ENCODE measurements at regions not wholly inside any gene's neighbourhood (a gene's known extent, or its start where the extent isn't known, plus 50 kb on each side); places are given as distances from the start of the nearest gene placed in this dataset.

DNA sequence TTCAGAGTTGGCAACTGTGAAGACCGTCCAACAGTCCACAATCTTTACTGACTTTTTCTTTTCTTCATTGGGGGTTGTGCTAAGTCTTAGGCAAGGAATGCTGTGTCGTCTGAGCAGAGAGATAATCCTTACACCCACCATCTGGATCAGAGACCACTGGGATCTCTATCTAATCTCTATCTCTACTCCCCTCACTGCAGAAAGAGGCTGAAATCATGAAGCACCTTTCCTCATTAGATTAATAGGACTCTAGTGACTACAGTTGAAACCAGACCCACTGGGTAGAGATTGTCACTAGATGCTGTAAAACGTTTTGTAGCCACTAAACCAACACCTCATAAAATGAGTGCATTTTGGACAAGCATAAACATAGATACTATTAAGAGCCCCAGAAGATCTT is 387.4 kb upstream of the CELF2 start:
- dilution Hi-C loops (cut with MboI; ENCODE audit: extremely low pct_ligation_motif_present, low sequenced_read_pairs), result no loop called here
- Histone ChIP-seq H3K27me3 (ENCODE audit: control insufficient read depth in 2 of 2, insufficient read depth in 2 of 2, low read length in 2 of 2) (peaks cover 2 to 3% of the 10 kb centered on the region in 2 experiments), H3K9ac (replicated peaks; ENCODE audit: extremely low read depth, insufficient read depth, low read length) (no peak overlapping the region), H4K20me1 (replicated peaks; ENCODE audit: control insufficient read depth, extremely low read depth, insufficient read depth, low read length) (no peaks in the 10 kb centered on the region), H3K4me3 (replicated peaks in 1 of 3; ENCODE audit: insufficient read depth in 1 of 3, low read depth in 1 of 3, low read length in 3 of 3) (no peak overlapping the region), H3K79me2 (ENCODE audit: control insufficient read depth, insufficient read depth, low read length) (no peaks in the 10 kb centered on the region), H2AFZ (ENCODE audit: low read depth, low read length) (no peak overlapping the region), H3K27ac (ENCODE audit: insufficient read depth, low read depth, low read length) (no peak overlapping the region), H3K9me3 (replicated peaks; ENCODE audit: control insufficient read depth, insufficient read depth, low read length) (no peaks in the 10 kb centered on the region), H3K36me3 (ENCODE audit: control insufficient read depth in 2 of 2, extremely low read depth in 1 of 2, insufficient read depth in 2 of 2, low read length in 2 of 2) (no peaks in the 10 kb centered on the region), H3K9me1 (replicated peaks; ENCODE audit: control insufficient read depth, extremely low read depth, insufficient read depth, low read length) (no peaks in the 10 kb centered on the region), H3K4me1 (ENCODE audit: control insufficient read depth, extremely low read depth, insufficient read depth, low read length) (no peaks in the 10 kb centered on the region), H3K4me2 (ENCODE audit: insufficient read depth, low read length) (no peak overlapping the region)
- FAIRE-seq (no peak), DNase-seq (ENCODE audit: low read depth, low spot score) (no peak)
- BruUV-seq (replicated peaks), result no TSS peak
- ChIA-PET POLR2A (interaction anchor here (0.6 kb wide), 1 partner anchor 243 kb away, joined by 3 read pairs; no protein-coding TSS in a partner anchor), CTCF (interaction anchor here (0.6 kb wide), 1 partner anchor 140 kb away, joined by 3 read pairs; no protein-coding TSS in a partner anchor)
- TF ChIP-seq POLR2A (IDR thresholded peaks at IDR 0.05; ENCODE audit: low read depth, low read length), result no peak
- no peak for TF ChIP-seq EZH2 (IDR thresholded peaks at IDR 0.05; ENCODE audit: borderline replicate concordance, low read depth, low read length, severe bottlenecking)
- TF ChIP-seq JUN (IDR thresholded peaks at IDR 0.05; ENCODE audit: borderline replicate concordance, insufficient read depth, insufficient read length, low read depth), result no peak
- no peak for TF ChIP-seq FOS (IDR thresholded peaks at IDR 0.05; ENCODE audit: borderline replicate concordance, insufficient read depth, low read length)
- no peak for TF ChIP-seq GATA2 (IDR thresholded peaks at IDR 0.05; ENCODE audit: insufficient read depth, insufficient read length, low read depth, low read length)
- intact Hi-C loops (cut with micrococcal nuclease), result no loop called here

DNA sequence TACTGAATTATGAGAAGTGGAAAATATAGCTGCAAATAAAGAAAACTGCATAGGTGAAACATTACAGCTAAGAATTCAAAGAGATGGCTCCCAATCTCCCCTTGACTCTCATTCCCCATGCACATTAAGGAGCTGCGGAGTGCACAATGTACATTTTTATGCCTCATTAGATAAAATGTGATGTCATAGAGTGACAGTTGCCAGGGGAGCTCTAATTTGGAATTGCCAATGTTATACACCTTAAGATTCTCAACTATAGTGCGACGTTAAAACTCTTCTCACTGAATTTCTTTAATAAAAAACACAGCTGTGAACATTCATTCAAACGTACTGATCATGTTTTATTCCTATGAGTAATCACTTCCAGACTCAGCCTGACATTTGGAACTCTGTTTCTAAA is 386.9 kb upstream of the CELF2 start:
- H4K20me1 ChIP-seq (replicated peaks; ENCODE audit: control insufficient read depth, extremely low read depth, insufficient read depth, low read length), result no peaks in the 10 kb centered on the region
- no peak overlapping the region for H3K9ac ChIP-seq (replicated peaks; ENCODE audit: extremely low read depth, insufficient read depth, low read length)
- no peaks in the 10 kb centered on the region for H3K4me1 ChIP-seq (ENCODE audit: control insufficient read depth, extremely low read depth, insufficient read depth, low read length)

More for the DNA sequence above, 386.9 kb upstream of the CELF2 start:
- FAIRE-seq (no peak), DNase-seq (ENCODE audit: low read depth, low spot score) (no peak)
- Histone ChIP-seq H3K9me3 (replicated peaks; ENCODE audit: control insufficient read depth, insufficient read depth, low read length) (no peaks in the 10 kb centered on the region), H3K9me1 (replicated peaks; ENCODE audit: control insufficient read depth, extremely low read depth, insufficient read depth, low read length) (no peaks in the 10 kb centered on the region), H3K4me3 (replicated peaks in 1 of 3; ENCODE audit: insufficient read depth in 1 of 3, low read depth in 1 of 3, low read length in 3 of 3) (no peak overlapping the region), H3K79me2 (ENCODE audit: control insufficient read depth, insufficient read depth, low read length) (no peaks in the 10 kb centered on the region), H3K36me3 (ENCODE audit: control insufficient read depth in 2 of 2, extremely low read depth in 1 of 2, insufficient read depth in 2 of 2, low read length in 2 of 2) (no peaks in the 10 kb centered on the region), H3K27me3 (ENCODE audit: control insufficient read depth in 2 of 2, insufficient read depth in 2 of 2, low read length in 2 of 2) (peaks cover 2 to 4% of the 10 kb centered on the region in 2 experiments), H3K27ac (ENCODE audit: insufficient read depth, low read depth, low read length) (no peak overlapping the region), H3K4me2 (ENCODE audit: insufficient read depth, low read length) (no peak overlapping the region), H2AFZ (ENCODE audit: low read depth, low read length) (no peak overlapping the region)
- TF ChIP-seq JUN (IDR thresholded peaks at IDR 0.05; ENCODE audit: borderline replicate concordance, insufficient read depth, insufficient read length, low read depth), result no peak
- no peak for TF ChIP-seq FOS (IDR thresholded peaks at IDR 0.05; ENCODE audit: borderline replicate concordance, insufficient read depth, low read length)
- no peak for TF ChIP-seq POLR2A (IDR thresholded peaks at IDR 0.05; ENCODE audit: low read depth, low read length)
- no peak for TF ChIP-seq GATA2 (IDR thresholded peaks at IDR 0.05; ENCODE audit: insufficient read depth, insufficient read length, low read depth, low read length)
- TF ChIP-seq, protein P1, sequence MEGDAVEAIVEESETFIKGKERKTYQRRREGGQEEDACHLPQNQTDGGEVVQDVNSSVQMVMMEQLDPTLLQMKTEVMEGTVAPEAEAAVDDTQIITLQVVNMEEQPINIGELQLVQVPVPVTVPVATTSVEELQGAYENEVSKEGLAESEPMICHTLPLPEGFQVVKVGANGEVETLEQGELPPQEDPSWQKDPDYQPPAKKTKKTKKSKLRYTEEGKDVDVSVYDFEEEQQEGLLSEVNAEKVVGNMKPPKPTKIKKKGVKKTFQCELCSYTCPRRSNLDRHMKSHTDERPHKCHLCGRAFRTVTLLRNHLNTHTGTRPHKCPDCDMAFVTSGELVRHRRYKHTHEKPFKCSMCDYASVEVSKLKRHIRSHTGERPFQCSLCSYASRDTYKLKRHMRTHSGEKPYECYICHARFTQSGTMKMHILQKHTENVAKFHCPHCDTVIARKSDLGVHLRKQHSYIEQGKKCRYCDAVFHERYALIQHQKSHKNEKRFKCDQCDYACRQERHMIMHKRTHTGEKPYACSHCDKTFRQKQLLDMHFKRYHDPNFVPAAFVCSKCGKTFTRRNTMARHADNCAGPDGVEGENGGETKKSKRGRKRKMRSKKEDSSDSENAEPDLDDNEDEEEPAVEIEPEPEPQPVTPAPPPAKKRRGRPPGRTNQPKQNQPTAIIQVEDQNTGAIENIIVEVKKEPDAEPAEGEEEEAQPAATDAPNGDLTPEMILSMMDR (IDR thresholded peaks at IDR 0.05; ENCODE audit: extremely low read depth in 1 of 2, insufficient read depth in 1 of 2, low read depth in 1 of 2, low read length in 2 of 2), result no peak
- TF ChIP-seq MYC (IDR thresholded peaks at IDR 0.05; ENCODE audit: low read depth, low read length), result no peak
- TF ChIP-seq EZH2 (IDR thresholded peaks at IDR 0.05; ENCODE audit: borderline replicate concordance, low read depth, low read length, severe bottlenecking), result no peak
- TF ChIP-seq, protein P2, sequence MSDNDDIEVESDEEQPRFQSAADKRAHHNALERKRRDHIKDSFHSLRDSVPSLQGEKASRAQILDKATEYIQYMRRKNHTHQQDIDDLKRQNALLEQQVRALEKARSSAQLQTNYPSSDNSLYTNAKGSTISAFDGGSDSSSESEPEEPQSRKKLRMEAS (IDR thresholded peaks at IDR 0.05; ENCODE audit: insufficient read depth, insufficient read length), result no peak
- TF ChIP-seq POLR2AphosphoS5 (IDR thresholded peaks at IDR 0.05; ENCODE audit: insufficient read depth, low read depth, low read length), result no peak
- ChIA-PET POLR2A (no interaction called here), CTCF (no interaction called here)
- intact Hi-C loops (cut with micrococcal nuclease) (no loop called here), dilution Hi-C loops (cut with MboI; ENCODE audit: extremely low pct_ligation_motif_present, low sequenced_read_pairs) (no loop called here)
- no TSS peak for BruUV-seq (replicated peaks)

Data from endothelial cell of umbilical vein (primary cell).